ENCODE measurements at regions not wholly inside any gene's neighbourhood (a gene's known extent, or its start where the extent isn't known, plus 50 kb on each side); places are given as distances from the start of the nearest gene placed in this dataset.

GRCh38 chr11:104380358-104380757 is 216.4 kb upstream of the PDGFD start:
- TF ChIP-seq, protein P1, sequence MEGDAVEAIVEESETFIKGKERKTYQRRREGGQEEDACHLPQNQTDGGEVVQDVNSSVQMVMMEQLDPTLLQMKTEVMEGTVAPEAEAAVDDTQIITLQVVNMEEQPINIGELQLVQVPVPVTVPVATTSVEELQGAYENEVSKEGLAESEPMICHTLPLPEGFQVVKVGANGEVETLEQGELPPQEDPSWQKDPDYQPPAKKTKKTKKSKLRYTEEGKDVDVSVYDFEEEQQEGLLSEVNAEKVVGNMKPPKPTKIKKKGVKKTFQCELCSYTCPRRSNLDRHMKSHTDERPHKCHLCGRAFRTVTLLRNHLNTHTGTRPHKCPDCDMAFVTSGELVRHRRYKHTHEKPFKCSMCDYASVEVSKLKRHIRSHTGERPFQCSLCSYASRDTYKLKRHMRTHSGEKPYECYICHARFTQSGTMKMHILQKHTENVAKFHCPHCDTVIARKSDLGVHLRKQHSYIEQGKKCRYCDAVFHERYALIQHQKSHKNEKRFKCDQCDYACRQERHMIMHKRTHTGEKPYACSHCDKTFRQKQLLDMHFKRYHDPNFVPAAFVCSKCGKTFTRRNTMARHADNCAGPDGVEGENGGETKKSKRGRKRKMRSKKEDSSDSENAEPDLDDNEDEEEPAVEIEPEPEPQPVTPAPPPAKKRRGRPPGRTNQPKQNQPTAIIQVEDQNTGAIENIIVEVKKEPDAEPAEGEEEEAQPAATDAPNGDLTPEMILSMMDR (IDR thresholded peaks at IDR 0.05): no peak
- no peak for TF ChIP-seq POLR2A (IDR thresholded peaks at IDR 0.05)
- no peak for TF ChIP-seq POLR2AphosphoS5 (IDR thresholded peaks at IDR 0.05)
